GM19238 (cell line): ENCODE measurements at regions not wholly inside any gene's neighbourhood (a gene's known extent, or its start where the extent isn't known, plus 50 kb on each side); places are given as distances from the start of the nearest gene placed in this dataset.
"Not testable (repeated sequence)": the region's sequence is repeated elsewhere in the genome, so short reads cannot be mapped to it uniquely, and the experiment has no call there.

Source experiments
- DNase-seq: peaks from one replicate; pipeline ENCODE4 v3.0.0; 2011; ENCODE audit warnings: low spot score; ENCODE audit not compliant: insufficient read length

DNA sequence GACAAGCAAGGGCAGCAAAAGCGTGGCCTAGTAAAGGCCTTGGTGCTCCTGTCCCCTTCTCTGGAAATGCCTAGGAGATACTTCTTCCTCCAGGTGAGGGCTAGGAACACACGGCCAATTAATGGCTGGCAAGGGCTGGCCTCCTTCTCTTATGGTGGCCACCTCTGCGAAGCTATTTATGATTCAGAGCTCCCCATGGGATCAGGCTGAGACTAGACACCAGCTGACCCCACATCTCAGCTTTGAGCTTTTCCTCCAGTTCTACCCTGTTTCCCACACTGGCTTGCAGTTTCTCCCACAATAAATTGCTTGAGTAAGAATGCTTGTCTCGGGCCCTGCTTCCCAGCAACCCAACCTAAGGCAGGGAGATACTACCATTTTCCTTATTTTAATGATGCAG, 53.7 kb downstream of the CAMK2N1 start:
- no peak for DNase-seq

DNA sequence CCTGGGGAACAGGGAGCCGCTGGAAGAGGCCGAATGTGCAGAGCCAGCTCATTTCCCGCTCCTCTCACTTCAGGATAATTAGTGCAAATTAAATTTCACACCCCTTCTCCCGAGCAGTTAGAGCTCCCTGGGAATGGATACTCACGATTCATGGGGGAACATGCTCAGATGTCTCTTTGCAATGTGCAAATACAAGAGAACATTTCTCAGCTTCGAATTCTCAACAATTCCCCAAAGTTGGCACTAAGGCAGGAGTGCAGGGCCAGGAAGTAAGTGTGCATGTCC, 54.9 kb downstream of the CAMK2N1 start:
- DNase-seq: no peak

- peak; percentile 19 for DNase-seq
Observed at GRCh38 chr1:20430355-20431175, 55.4 kb downstream of the CAMK2N1 start.

DNA sequence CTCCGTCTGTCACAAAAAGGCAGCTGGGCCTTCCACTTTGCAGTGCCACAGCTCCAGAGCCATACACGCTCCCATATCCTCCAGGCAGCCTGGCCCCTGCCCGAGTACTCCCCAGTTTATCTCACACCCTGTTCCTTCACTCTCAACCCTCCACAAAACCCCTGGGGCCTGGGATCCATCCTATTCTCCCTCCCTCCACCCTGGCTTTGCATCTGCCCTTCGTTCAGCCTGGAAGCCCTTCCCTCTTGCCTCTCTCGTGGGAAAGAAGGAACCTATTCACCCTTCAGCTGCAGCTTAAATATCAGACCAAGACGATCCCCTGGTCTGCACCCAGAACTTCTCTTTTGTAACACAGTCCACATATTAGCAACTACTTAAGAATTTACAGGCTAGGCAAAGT, 56.7 kb downstream of the CAMK2N1 start:
- DNase-seq: no peak

DNA sequence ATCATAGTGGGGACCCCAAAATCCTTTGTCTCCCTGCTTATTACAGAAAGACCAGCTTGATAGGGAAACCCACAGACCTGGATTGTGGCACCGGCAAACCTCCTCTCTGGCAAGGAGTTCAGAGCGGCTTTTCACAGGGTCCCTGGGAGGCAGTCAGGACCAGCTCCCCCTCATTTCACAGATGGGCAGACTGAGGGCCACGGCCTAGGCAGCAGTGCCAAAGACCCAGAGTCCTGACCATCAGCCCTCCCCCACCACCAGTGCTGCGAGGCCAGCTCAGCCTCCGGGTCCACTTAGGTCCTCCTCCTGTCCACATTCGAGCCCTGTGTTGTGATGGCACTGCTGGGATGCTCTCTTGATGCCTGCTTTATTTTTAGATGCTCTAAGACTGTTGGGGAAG, 57.2 kb downstream of the CAMK2N1 start:
- DNase-seq: no peak

DNA sequence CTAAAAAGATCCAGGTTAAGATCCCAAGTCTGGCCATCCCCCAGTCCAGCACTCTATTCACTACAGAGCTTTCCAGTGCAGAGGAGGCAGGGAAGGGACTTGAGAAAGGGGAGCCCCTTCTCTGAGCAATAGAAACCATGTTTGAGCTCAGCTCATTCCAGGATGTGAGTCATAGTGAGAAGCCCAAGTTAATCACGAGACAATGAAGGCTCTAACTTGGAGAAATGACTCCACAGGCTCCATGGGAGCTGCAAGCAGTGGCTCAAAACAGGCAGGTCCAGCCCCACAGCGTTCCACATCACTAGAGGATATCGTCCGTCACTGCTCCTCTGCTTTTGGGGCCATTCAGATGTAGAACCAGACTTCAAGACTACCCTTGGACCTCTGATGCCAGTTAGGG, 59.1 kb downstream of the CAMK2N1 start:
- DNase-seq: no peak

- no peak for DNase-seq
Observed at GRCh38 chr1:20426371-20426770, 59.6 kb downstream of the CAMK2N1 start.

DNA sequence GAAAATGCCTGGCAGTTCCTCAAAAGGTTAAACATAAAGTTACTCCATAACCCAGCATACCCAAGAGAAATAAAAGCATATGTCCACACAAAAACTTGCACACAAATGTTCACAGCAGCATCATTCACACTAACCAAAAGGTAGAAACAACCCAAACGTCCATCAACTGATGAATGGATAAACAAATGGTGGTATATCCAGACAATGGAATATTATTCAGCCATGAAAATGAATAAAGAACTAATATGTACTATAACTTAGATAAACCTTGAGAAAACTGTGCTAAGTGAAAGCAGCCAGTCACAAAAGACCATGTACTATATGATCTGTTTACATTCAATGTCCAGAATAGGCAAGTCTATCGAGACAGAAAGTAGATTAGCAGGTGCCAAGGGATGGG, 60.4 kb downstream of the CAMK2N1 start:
- DNase-seq: no peak

GRCh38 chr1:20423169-20423795, 62.7 kb downstream of the CAMK2N1 start:
- DNase-seq: no peak

DNA sequence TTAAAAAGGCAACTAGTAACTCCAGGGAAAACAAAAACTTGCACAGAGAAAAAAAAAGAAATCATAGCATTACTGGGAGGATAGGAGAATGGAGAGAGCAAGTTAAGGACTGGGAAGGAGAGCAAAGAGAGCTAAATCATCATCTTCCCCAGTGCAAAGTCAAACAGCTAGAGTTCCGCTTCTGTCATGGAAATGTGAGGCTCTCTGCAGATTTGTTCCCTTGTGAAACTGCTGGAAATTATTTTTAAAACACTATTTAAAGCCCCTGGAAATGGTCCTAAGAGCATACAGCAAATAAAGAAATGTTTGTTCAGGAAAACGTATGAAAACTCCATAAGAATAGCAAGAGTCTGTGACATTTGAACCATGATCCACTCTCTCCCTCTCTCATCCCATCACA, 64.6 kb downstream of the CAMK2N1 start:
- DNase-seq: no peak

DNA sequence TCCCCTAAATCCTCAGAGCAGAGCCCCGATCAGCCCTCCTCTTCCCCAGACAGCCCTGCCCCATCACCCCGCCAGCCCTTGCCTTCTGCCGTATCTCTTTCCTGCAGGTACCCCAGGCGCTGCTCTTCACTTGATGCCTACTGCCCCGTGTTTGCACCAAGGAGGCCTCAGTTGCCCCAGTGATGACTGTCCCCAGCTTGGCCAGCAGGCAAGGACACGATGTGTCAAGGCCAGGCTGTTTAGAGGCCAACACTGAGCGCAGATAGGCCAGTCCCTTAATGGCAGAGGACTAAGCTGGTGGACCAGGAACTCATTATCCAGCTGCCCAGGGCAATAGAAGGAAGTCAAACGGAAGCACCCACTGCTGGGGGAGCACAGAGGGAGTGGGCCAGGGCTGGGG, 68.4 kb downstream of the CAMK2N1 start:
- DNase-seq: no peak

DNA sequence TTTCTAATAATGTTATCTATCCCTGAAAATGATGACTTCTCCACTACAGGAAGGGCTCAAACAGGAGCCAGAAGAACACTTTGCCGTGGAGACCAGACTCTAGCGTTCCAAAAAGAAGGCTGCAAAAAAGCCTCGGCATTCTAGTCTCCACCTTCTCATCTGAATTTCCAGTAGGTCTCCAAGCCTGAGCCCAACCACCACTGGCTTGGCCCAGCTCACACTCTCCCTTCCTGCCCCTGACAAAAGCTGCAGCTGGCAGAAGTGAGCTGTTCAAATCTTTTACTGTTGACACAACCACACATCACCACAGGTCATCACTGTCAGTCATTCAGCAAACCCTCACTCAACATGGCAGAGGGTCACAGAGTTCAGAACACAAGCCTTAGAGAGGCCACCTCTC, 69.3 kb downstream of the CAMK2N1 start:
- no peak for DNase-seq

- DNase-seq: no peak
Observed at GRCh38 chr1:20413776-20414140, 72.3 kb downstream of the CAMK2N1 start.

GRCh38 chr1:20413136-20413775, 72.8 kb downstream of the CAMK2N1 start:
- no peak for DNase-seq

- no peak for DNase-seq
Observed at GRCh38 chr1:20411196-20411980, 74.6 kb downstream of the CAMK2N1 start.

DNA sequence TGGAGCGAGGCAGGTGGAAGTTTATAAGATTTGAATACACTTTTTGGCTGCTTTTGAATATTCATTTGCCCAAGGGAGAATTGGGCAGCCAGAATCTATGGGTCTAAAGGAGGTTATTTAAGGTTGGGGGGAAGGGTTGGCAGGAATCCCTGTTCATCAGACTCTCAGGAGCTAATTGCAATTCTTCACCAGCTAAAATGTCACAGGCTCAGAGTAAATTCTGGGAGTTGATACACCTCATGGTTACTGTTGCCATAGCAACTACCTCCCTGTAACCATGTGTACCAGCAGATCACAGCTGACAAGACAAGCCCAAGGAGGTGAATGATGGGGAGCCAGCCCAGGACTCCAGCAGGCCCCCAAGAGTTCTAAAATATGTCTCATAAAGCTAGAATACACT, 75.5 kb downstream of the CAMK2N1 start:
- no peak for DNase-seq

- no peak for DNase-seq
Observed at GRCh38 chr1:20409971-20410370, 76.0 kb downstream of the CAMK2N1 start.

DNA sequence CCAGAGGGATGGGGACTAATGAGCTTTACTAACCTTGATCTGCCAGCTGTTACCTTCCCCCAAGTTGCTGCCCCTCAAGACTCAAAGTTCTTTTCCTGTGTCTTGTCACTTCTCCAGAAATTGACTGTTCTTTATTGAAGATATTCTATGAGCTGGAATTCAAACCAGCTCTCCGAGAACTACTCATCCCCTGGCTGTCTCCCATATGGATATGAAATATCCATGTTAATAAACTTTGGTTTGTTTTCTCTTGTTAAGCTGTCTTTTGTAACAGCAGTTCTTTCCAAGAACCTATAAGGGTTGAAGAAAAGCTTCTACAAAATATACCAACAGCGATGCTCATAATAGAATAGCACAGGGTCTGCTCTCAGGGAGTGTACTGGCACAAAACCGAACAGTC, 77.0 kb downstream of the CAMK2N1 start:
- DNase-seq: no peak

DNA sequence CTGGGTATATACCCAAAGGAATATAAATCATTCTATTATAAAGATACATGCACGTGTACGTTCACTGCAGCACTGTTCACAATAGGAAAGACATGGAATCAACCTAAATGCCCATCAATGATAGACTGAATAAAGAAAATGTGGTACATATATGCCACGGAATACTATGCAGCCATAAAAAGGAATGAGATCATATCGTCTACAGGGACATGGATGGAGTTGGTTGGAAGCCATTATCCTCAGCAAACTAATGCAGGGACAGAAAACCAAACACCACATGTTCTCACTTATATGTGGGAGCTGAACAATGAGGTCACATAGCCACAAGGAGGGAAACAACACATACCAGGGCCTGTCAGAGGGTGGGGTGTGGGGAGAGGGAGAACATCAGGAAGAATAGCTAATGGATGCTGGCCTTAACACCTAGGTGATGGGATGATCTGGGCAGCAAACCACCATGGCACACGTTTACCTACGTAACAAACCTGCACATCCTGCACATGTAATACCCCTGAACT, 77.8 kb downstream of the CAMK2N1 start:
- DNase-seq: not testable (repeated sequence)

GRCh38 chr1:20405893-20406604, 80.0 kb downstream of the CAMK2N1 start:
- DNase-seq: no peak

DNA sequence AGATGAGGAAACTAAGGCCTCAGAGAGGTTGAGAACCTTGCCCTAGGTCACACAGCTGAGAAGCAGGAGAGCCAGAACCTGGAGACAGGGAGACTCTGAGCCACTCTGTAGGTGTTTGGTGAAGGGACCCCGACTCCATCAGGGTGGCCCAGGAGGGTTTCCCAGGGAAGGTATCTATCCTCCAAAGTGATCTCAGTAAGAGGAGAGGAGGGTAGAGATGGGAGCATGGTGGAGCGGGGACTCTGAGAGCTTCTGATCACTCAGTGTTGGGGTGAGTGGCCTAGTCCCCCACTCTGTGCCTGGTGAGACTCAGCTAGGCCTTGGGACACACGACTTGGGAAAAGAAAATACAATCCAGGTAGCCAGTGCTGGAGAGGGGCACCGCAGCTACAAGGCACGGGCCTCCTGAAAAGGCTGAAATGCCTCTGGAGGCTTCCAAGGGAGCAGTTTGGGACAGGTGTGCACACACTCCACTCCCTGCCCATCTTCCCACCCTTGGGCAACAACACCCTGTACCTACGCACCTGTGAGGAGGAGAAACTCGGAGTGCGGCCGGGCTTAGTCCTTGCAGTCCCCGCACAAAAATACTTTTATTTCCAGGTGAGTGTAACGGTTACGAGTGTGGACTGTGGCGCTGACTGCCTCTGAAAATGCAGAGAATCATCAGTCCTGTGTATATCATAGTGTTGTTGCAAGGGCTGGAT, 80.8 kb downstream of the CAMK2N1 start:
- no peak for DNase-seq
